Neutrophil (primary cell): ENCODE measurements at regions not wholly inside any gene's neighbourhood (a gene's known extent, or its start where the extent isn't known, plus 50 kb on each side); places are given as distances from the start of the nearest gene placed in this dataset.

Experiments used
- H3K27ac ChIP-seq: fragments of 200-600 bp; sonication (generic); 2 replicates; pipeline ENCODE4 v1.5.1; 2016; ENCODE audit warnings: mild to moderate bottlenecking, moderate library complexity
- H3K27me3 ChIP-seq: fragments of 200-600 bp; sonication (generic); 2 replicates; pipeline ENCODE4 v1.6.0; 2016; ENCODE audit warnings: mild to moderate bottlenecking
- H3K36me3 ChIP-seq: fragments of 200-600 bp; sonication (generic); 2 replicates; pipeline ENCODE4 v1.5.1; 2017
- H3K4me1 ChIP-seq, 2 experiments: fragments of 200-600 bp in 1 of 2; sonication (generic) in 1 of 2; 1 replicate in 1 of 2; 2 replicates in 1 of 2; pipeline versions ENCODE4 v1.5.1 to v1.6.1; 2013 to 2016; ENCODE audit warnings: low read depth in 1 of 2, low read length in 1 of 2, mild to moderate bottlenecking in 1 of 2, moderate library complexity in 1 of 2; ENCODE audit not compliant: control insufficient read depth in 1 of 2, insufficient read depth in 1 of 2
- H3K4me3 ChIP-seq, 2 experiments: fragments of 200-600 bp in 1 of 2; sonication (generic) in 1 of 2; 1 replicate in 1 of 2; 2 replicates in 1 of 2; pipeline ENCODE4 v1.5.1; 2013 to 2016; ENCODE audit warnings: low read depth in 1 of 2, low read length in 1 of 2, mild to moderate bottlenecking in 1 of 2, moderate library complexity in 1 of 2
- H3K9me3 ChIP-seq: fragments of 200-600 bp; sonication (generic); 2 replicates; pipeline ENCODE4 v1.5.1; 2016
- CTCF ChIP-seq: fragments of 200-600 bp; sonication (generic); IDR thresholded peaks from 2 replicates; pipeline ENCODE4 v1.5.1; 2016; ENCODE audit warnings: antibody characterized with exemption

GRCh38 chr14:48690349-48690748 is 895.8 kb downstream of the RPS29 start:
- no peaks in the 10 kb centered on the region for H3K36me3 ChIP-seq
- TF ChIP-seq CTCF = no peak

GRCh38 chr14:48686650-48687049 is 899.5 kb downstream of the RPS29 start:
- no peaks in the 10 kb centered on the region for H3K9me3 ChIP-seq
- no peaks in the 10 kb centered on the region for H3K36me3 ChIP-seq
- H3K4me1 ChIP-seq = no peaks in the 10 kb centered on the region
- TF ChIP-seq CTCF = no peak
- no peak overlapping the region for H3K4me3 ChIP-seq
- H3K27ac ChIP-seq = no peak overlapping the region
- H3K27me3 ChIP-seq = no peaks in the 10 kb centered on the region

More at GRCh38 chr14:48690349-48690748, 895.8 kb downstream of the RPS29 start:
- no peak overlapping the region for H3K27ac ChIP-seq
- no peak overlapping the region for H3K4me3 ChIP-seq
- no peaks in the 10 kb centered on the region for H3K9me3 ChIP-seq
- no peaks in the 10 kb centered on the region for H3K4me1 ChIP-seq
- no peaks in the 10 kb centered on the region for H3K27me3 ChIP-seq

GRCh38 chr14:48672506-48672905 is 913.7 kb downstream of the RPS29 start:
- H3K9me3 ChIP-seq = no peaks in the 10 kb centered on the region
- no peak overlapping the region for H3K4me3 ChIP-seq
- H3K36me3 ChIP-seq = no peaks in the 10 kb centered on the region
- no peaks in the 10 kb centered on the region for H3K4me1 ChIP-seq
- H3K27me3 ChIP-seq = no peaks in the 10 kb centered on the region
- H3K27ac ChIP-seq = no peak overlapping the region
- TF ChIP-seq CTCF = no peak

GRCh38 chr14:48670939-48671338 is 915.2 kb downstream of the RPS29 start:
- no peaks in the 10 kb centered on the region for H3K9me3 ChIP-seq
- no peaks in the 10 kb centered on the region for H3K4me1 ChIP-seq
- H3K27me3 ChIP-seq = no peaks in the 10 kb centered on the region
- no peak overlapping the region for H3K4me3 ChIP-seq
- H3K36me3 ChIP-seq = no peaks in the 10 kb centered on the region
- H3K27ac ChIP-seq = no peak overlapping the region
- no peak for TF ChIP-seq CTCF

- H3K4me1 ChIP-seq = no peaks in the 10 kb centered on the region
- no peak overlapping the region for H3K4me3 ChIP-seq
- TF ChIP-seq CTCF = no peak
- H3K27me3 ChIP-seq = no peaks in the 10 kb centered on the region
- H3K9me3 ChIP-seq = no peaks in the 10 kb centered on the region
- H3K27ac ChIP-seq = no peak overlapping the region
- no peaks in the 10 kb centered on the region for H3K36me3 ChIP-seq
These were observed 920.9 kb downstream of the RPS29 start for GRCh38 chr14:48665077-48665784.
